Astrocyte of the spinal cord (primary cell): ENCODE measurements at regions not wholly inside any gene's neighbourhood (a gene's known extent, or its start where the extent isn't known, plus 50 kb on each side); places are given as distances from the start of the nearest gene placed in this dataset.
A peak's percentile ranks its signal among the peaks of the same experiment; 100 is the strongest.

Experiments
- DNase-seq: peaks from one replicate; pipeline ENCODE4 v3.0.0; 2011; ENCODE audit warnings: low read depth, low spot score
- H3K4me3 ChIP-seq: 2 replicates; pipeline ENCODE4 v1.5.1; 2011; ENCODE audit warnings: low read depth, mild to moderate bottlenecking, low read length, moderate library complexity
- in situ Hi-C: cut with HindIII; loops from 2 replicates; pipeline ENCODE4 v1.10.0; 2017; ENCODE audit warnings: low sequenced_read_pairs
- TF ChIP-seq, protein P1 (sequence below): IDR thresholded peaks from 2 replicates; pipeline ENCODE4 v1.5.1; 2012; ENCODE audit warnings: low read depth, mild to moderate bottlenecking, low read length, inconsistent platforms

DNA sequence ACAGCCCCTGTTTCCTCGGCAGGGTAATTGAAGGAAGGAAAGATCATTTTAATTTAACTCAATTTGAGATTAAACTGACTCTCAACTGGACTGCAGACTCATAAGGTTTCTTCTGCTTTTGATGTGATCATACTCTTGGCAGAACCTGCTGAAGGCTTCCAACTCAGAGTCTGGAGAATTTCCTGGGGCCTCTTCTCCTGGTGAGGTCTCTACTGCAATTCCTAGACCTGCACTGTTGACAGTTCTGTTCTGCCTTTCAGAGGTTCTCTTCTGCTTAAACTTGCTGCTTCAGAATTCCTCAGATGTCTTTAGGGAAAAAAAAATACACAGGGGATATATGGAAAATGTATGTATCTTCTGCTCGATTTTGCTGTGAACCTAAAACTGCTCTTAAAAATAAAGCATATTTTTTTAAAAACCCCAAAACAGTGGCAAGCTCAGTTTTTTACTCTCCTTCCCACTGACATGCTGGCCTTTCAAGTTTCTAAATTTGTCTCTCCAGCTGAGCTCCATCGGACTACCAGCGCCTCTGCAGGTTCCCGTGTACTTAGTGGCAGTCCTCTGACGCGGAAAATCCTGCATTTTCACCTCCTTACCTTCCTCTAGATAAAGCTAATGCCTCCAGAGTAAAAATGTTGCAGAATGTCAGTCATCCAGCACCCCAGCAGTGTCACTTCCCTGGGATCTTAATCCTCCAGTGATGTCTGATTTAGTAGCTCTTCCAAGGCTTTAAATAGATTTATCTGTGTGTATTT is 733.5 kb upstream of the SGCG start:
- in situ Hi-C loops: no loop called here
- no peak for DNase-seq
- H3K4me3 ChIP-seq: no peak overlapping the region
- TF ChIP-seq, protein P1, sequence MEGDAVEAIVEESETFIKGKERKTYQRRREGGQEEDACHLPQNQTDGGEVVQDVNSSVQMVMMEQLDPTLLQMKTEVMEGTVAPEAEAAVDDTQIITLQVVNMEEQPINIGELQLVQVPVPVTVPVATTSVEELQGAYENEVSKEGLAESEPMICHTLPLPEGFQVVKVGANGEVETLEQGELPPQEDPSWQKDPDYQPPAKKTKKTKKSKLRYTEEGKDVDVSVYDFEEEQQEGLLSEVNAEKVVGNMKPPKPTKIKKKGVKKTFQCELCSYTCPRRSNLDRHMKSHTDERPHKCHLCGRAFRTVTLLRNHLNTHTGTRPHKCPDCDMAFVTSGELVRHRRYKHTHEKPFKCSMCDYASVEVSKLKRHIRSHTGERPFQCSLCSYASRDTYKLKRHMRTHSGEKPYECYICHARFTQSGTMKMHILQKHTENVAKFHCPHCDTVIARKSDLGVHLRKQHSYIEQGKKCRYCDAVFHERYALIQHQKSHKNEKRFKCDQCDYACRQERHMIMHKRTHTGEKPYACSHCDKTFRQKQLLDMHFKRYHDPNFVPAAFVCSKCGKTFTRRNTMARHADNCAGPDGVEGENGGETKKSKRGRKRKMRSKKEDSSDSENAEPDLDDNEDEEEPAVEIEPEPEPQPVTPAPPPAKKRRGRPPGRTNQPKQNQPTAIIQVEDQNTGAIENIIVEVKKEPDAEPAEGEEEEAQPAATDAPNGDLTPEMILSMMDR: no peak

DNA sequence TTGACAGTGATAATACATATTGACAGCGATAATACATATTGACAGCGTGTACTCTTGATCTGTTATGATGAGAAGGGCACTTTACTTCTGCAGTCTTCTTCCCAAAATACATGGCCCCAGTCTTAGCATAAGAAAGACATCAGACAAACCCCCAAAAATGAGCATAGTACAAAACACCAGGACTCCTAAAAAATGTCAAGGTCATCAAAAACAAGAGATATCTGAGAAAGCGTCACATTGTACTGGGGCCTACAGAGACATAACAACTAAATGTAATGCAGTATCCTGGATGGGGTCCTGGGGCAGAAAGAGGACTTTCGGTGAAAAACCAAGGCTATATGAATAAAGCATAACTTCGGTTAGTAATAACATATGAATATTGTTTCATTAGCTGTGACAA is 731.5 kb upstream of the SGCG start:
- TF ChIP-seq, protein P1: no peak
- no peak for DNase-seq
- in situ Hi-C loops: no loop called here
- no peak overlapping the region for H3K4me3 ChIP-seq

DNA sequence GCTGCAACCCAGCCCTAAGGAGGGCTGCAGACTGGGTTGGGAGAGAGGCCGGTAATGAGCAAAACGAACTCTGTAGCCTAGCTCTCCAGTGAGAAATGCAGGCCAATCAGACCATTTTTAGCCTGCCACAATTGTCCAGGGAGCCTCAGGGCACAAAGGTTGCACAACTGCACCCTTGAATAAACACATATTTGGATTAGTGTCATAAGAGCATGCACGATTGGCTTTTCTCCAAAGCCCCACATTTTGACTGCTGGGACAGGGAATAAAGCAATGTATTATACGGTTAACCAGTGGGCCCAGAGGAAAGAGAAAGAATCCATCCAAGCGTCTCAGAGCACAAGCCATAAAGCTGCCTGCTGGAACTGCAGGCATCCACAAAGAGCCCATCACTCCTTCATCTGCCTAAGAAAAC is 729.4 kb upstream of the SGCG start:
- TF ChIP-seq, protein P1: no peak
- in situ Hi-C loops: no loop called here
- no peak overlapping the region for H3K4me3 ChIP-seq
- DNase-seq: no peak

DNA sequence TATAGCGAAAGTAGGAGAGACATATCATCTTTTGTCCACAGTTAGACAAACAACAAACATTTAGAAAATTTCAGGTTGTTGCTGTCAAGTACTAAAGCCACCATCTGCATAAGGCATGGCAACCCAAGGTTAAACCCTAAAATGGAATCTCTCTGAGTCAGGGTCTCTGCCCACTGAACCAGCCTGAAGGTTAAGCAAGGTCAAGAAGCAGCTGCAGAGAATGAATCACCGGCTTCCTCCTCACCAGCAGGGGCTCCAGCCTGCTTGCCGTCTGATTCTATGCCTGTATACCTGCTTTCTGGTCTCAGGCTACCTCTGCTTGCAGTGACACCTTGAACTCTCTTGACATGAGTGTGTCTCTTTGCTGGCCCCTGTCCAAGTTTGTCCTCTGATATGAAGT is 726.2 kb upstream of the SGCG start:
- no peak overlapping the region for H3K4me3 ChIP-seq
- in situ Hi-C loops: no loop called here
- TF ChIP-seq, protein P1: no peak
- DNase-seq: peak; percentile 1

DNA sequence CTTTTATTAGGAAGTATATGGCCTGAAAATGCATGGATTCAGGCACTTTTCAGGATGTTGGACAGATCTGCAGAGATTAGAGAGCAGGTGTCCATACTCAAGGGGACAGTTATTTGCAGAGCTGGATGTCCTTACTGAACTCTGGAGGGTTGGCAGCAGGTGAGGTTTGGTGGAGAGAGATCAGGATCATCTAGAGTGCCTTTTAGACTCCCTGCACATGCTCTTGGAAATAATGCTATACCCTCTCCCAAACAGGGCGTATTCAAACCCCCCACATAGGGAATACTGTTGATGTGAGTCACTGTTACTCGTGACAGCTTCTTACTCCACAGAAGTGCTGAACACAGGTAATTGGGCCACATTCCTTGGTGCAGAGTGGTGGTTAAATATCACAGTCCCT is 725.7 kb upstream of the SGCG start:
- no peak overlapping the region for H3K4me3 ChIP-seq
- in situ Hi-C loops: no loop called here
- TF ChIP-seq, protein P1: no peak
- DNase-seq: no peak

DNA sequence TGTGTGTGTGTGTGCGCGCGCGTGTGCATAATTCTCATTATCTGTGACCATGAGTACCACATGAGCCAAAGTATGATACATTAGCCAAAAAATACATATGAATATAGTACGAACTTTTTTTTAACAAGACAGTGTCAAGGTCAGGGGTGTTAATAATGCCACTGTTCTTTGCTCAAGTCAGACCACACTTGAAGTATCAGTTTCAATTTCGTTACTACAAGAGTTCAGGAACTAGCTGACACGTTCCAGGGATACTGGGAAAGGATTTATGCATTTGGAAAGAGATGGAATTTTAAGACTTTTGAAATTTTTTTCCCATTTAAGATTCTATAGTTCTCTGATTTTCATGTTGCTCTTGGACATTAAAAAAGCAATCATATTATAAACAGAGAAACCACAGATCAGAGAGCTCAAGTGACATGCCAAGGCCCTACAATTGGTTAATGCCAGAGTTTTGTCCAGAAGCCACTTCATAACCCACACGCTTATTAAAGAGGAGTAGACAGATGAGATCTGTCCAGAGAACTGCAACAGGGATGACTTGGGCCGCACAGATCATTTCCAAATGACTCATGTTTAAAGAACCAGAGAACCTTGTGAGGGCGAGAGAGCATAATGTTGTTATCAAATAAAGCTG is 718.8 kb upstream of the SGCG start:
- DNase-seq: no peak
- TF ChIP-seq, protein P1: no peak
- in situ Hi-C loops: no loop called here
- H3K4me3 ChIP-seq: no peak overlapping the region
